ENCODE measurements at regions not wholly inside any gene's neighbourhood (a gene's known extent, or its start where the extent isn't known, plus 50 kb on each side); places are given as distances from the start of the nearest gene placed in this dataset.

DNA sequence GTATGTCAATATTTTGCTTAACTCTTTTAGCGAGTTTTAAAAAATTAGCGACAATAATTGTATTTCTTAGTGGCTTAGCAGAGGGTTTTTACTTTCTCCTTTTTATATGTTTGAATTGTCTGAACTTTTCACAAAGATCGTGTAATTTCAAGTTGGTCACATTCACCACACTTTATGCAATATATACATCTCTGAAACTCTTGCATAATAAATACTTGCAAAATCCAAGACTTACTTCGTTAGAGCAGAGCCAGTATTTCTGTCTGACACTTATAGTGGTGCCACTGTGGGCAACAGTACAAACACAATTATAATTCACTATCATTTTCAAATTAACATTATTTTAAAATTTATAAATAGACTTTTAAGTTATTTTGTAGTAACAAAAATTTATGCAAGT, 62.0 kb downstream of the SUCNR1 start:
- TF ChIP-seq EP300 (IDR thresholded peaks at IDR 0.05) (no peak), POLR2A (IDR thresholded peaks at IDR 0.05) (no peak), POLR2AphosphoS5 (IDR thresholded peaks at IDR 0.05) (no peak)
- TF ChIP-seq, protein P1, sequence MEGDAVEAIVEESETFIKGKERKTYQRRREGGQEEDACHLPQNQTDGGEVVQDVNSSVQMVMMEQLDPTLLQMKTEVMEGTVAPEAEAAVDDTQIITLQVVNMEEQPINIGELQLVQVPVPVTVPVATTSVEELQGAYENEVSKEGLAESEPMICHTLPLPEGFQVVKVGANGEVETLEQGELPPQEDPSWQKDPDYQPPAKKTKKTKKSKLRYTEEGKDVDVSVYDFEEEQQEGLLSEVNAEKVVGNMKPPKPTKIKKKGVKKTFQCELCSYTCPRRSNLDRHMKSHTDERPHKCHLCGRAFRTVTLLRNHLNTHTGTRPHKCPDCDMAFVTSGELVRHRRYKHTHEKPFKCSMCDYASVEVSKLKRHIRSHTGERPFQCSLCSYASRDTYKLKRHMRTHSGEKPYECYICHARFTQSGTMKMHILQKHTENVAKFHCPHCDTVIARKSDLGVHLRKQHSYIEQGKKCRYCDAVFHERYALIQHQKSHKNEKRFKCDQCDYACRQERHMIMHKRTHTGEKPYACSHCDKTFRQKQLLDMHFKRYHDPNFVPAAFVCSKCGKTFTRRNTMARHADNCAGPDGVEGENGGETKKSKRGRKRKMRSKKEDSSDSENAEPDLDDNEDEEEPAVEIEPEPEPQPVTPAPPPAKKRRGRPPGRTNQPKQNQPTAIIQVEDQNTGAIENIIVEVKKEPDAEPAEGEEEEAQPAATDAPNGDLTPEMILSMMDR (IDR thresholded peaks at IDR 0.05) = no peak
- no peak overlapping the region for H3K27ac ChIP-seq
- ATAC-seq = no peak
- no peaks in the 10 kb centered on the region for H3K36me3 ChIP-seq
- no peak overlapping the region for H3K4me3 ChIP-seq
- 83 to 96% methylated on average over 4 of the region's 4 CpGs for WGBS, 2 donors (ENCODE audit: low coverage in 1 of 2)
- no peaks in the 10 kb centered on the region for H3K9me3 ChIP-seq
- no peaks in the 10 kb centered on the region for H3K4me1 ChIP-seq
- H3K27me3 ChIP-seq = no peaks in the 10 kb centered on the region

DNA sequence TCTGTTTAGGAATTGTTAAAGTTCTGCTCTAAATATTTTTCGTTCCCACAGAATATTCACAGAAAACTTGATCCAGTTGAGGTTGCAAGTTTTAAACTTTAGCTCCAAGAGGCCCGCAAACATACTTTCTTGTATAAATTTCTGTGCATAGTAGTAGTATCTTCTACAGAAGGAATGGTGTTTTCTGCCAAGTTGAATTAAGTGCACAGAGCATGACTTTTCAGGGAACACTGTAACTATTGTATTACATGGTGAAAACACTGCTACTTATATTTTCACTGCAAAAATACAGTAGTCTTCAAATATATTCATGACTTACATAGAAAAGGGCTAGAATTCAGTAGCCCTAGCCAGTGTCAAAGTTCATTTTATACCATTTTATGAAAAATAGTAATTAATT, 67.0 kb downstream of the SUCNR1 start:
- Histone ChIP-seq H3K4me3 (no peak overlapping the region), H3K27me3 (no peaks in the 10 kb centered on the region), H3K9me3 (no peaks in the 10 kb centered on the region), H3K27ac (no peak overlapping the region), H3K36me3 (no peaks in the 10 kb centered on the region), H3K4me1 (no peaks in the 10 kb centered on the region)
- TF ChIP-seq EP300 (IDR thresholded peaks at IDR 0.05) = no peak
- TF ChIP-seq, protein P1 (IDR thresholded peaks at IDR 0.05) = no peak
- TF ChIP-seq POLR2AphosphoS5 (IDR thresholded peaks at IDR 0.05) = no peak
- TF ChIP-seq POLR2A (IDR thresholded peaks at IDR 0.05) = no peak
- 86 to 100% methylated on average over 2 of the region's 2 CpGs for WGBS, 2 donors (ENCODE audit: low coverage in 1 of 2)
- ATAC-seq = no peak

DNA sequence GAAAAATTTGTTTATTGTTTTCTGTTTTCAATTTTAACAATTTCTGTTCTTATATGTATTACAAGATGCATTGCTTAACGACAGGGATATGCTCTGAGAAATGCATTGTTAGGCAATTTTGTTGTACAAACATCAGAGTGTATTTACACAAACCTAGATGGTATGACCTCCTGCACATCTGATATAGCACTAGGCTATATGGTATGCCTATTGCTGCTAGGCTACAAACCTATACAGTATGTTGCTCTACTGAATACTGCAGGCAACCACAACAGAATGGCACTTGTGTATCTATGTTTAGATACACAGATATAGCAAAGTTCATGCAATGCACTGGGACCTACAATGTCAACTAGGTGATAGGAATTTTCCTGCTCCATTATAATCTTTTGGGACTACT, 70.1 kb downstream of the SUCNR1 start:
- 80 to 100% methylated on average over 1 of the region's 1 CpG for WGBS, 2 donors (ENCODE audit: low coverage in 1 of 2)
- TF ChIP-seq POLR2AphosphoS5 (IDR thresholded peaks at IDR 0.05) (no peak), EP300 (IDR thresholded peaks at IDR 0.05) (no peak)
- H3K9me3 ChIP-seq = no peaks in the 10 kb centered on the region
- H3K27me3 ChIP-seq = no peaks in the 10 kb centered on the region
- no peaks in the 10 kb centered on the region for H3K4me1 ChIP-seq
- no peak overlapping the region for H3K4me3 ChIP-seq
- no peak overlapping the region for H3K27ac ChIP-seq
- no peaks in the 10 kb centered on the region for H3K36me3 ChIP-seq
- no peak for ATAC-seq

DNA sequence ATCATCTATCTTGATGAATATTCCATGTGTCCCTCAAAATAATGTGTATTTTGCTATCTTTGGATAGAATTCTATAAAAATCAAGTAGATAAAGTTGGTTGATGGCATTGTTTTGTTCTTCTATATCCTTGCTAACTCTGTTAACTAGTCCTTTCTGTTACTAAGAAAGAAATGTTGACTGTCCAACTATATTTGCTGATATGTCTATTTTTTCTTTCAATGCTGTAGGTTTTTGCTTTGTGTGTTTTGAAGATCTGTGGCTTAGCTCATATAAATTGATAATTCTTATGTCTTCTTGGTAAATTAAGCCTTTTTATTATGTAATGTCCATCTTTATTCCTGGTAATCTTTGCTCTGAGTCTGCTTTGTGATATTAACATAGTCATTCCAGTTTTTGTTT, 70.9 kb downstream of the SUCNR1 start:
- no peaks in the 10 kb centered on the region for H3K9me3 ChIP-seq
- H3K36me3 ChIP-seq = no peaks in the 10 kb centered on the region
- TF ChIP-seq, protein P1 (IDR thresholded peaks at IDR 0.05) = no peak
- TF ChIP-seq POLR2A (IDR thresholded peaks at IDR 0.05) (no peak), EP300 (IDR thresholded peaks at IDR 0.05) (no peak), POLR2AphosphoS5 (IDR thresholded peaks at IDR 0.05) (no peak)
- ATAC-seq = no peak
- no peak overlapping the region for H3K4me3 ChIP-seq
- H3K27me3 ChIP-seq = no peaks in the 10 kb centered on the region
- H3K27ac ChIP-seq = no peak overlapping the region
- no peaks in the 10 kb centered on the region for H3K4me1 ChIP-seq

GRCh38 chr3:151946606-151947005, 73.2 kb downstream of the SUCNR1 start:
- H3K9me3 ChIP-seq = no peaks in the 10 kb centered on the region
- TF ChIP-seq POLR2A (IDR thresholded peaks at IDR 0.05) = no peak
- TF ChIP-seq EP300 (IDR thresholded peaks at IDR 0.05) = no peak
- TF ChIP-seq, protein P1 (IDR thresholded peaks at IDR 0.05) = no peak
- no peak for TF ChIP-seq POLR2AphosphoS5 (IDR thresholded peaks at IDR 0.05)
- ATAC-seq = no peak
- H3K4me3 ChIP-seq = no peak overlapping the region
- WGBS, 2 donors (ENCODE audit: low coverage in 1 of 2) = 89 to 100% methylated on average over 1 of the region's 1 CpG
- H3K4me1 ChIP-seq = no peaks in the 10 kb centered on the region
- H3K27ac ChIP-seq = no peak overlapping the region
- H3K27me3 ChIP-seq = no peaks in the 10 kb centered on the region
- H3K36me3 ChIP-seq = no peaks in the 10 kb centered on the region

GRCh38 chr3:151949706-151950105, 76.3 kb downstream of the SUCNR1 start:
- no peaks in the 10 kb centered on the region for H3K9me3 ChIP-seq
- 94 to 97% methylated on average over 4 of the region's 4 CpGs for WGBS, 2 donors (ENCODE audit: low coverage in 1 of 2)
- no peak for ATAC-seq
- no peaks in the 10 kb centered on the region for H3K4me1 ChIP-seq
- H3K4me3 ChIP-seq = no peak overlapping the region
- TF ChIP-seq, protein P1 (IDR thresholded peaks at IDR 0.05) = no peak
- TF ChIP-seq POLR2A (IDR thresholded peaks at IDR 0.05) (no peak), EP300 (IDR thresholded peaks at IDR 0.05) (no peak), POLR2AphosphoS5 (IDR thresholded peaks at IDR 0.05) (no peak)
- H3K27ac ChIP-seq = no peak overlapping the region
- H3K36me3 ChIP-seq = no peaks in the 10 kb centered on the region
- H3K27me3 ChIP-seq = no peaks in the 10 kb centered on the region

All from gastroesophageal sphincter (tissue), 4 donors.